HepG2 (cell line): ENCODE measurements at regions not wholly inside any gene's neighbourhood (a gene's known extent, or its start where the extent isn't known, plus 50 kb on each side); places are given as distances from the start of the nearest gene placed in this dataset.

Experiments used
- ATAC-seq: fragments of 200-7000 bp; cut with Tn5 transposase; 3 replicates; pipeline ENCODE4 v1.9.1; 2020; ENCODE audit warnings: mild to moderate bottlenecking, moderate library complexity
- BruUV-seq: library from RNA; stranded (reverse); fragments of 400-500 nt; replicated peaks from 2 replicates; lab custom pipeline; 2021; lab: Mats Ljungman, UMichigan
- CTCF ChIA-PET: fragments of 300-600 bp; formaldehyde crosslinking; extraction: SDS; loops from one replicate; lab custom pipeline; 2021; ENCODE audit warnings: low total read pairs, inconsistent platforms, low intra/inter-chr PET ratio; lab: Yijun Ruan, JAX
- POLR2A ChIA-PET: fragments of 350-600 bp; sonication (Branson Sonifier 250); formaldehyde crosslinking; loops from one replicate; lab custom pipeline; 2020; ENCODE audit warnings: antibody characterized with exemption, inconsistent platforms; lab: Yijun Ruan, JAX
- DNase-seq: peaks from one replicate; pipeline ENCODE4 v3.0.0-alpha.2; 2015; ENCODE audit warnings: low spot score
- FAIRE-seq: peaks from 3 replicates; lab custom pipeline; 2011; peaks lifted over from hg19 to GRCh38; lab: Jason Lieb, UNC
- H2AFZ ChIP-seq: one replicate; pipeline ENCODE4 v1.6.1; 2011; ENCODE audit warnings: low read length, inconsistent platforms
- H3K27ac ChIP-seq: fragments of 300-600 bp; 3 replicates; pipeline ENCODE4 v1.8.0; 2011; ENCODE audit warnings: mixed run types, mild to moderate bottlenecking, mixed read lengths, low read length, inconsistent platforms; ENCODE audit not compliant: insufficient read depth; ENCODE audit errors: extremely low read length
- H3K27me3 ChIP-seq, 2 experiments: fragments of 200-600 bp in 1 of 2; 2 replicates in 1 of 2; 3 replicates in 1 of 2; pipeline versions ENCODE4 v1.6.0 to v1.8.0; 2011; ENCODE audit warnings: low read length in 2 of 2, mild to moderate bottlenecking in 2 of 2, moderate library complexity in 2 of 2, inconsistent platforms in 1 of 2; ENCODE audit not compliant: insufficient read depth in 2 of 2, control insufficient read depth in 1 of 2
- H3K36me3 ChIP-seq, 2 experiments: fragments of 200-600 bp in 1 of 2; replicated peaks in 1 of 2; 2 replicates in 1 of 2; 3 replicates in 1 of 2; pipeline versions ENCODE4 v1.5.1 to v1.8.0; 2011; ENCODE audit warnings: low read length in 2 of 2, inconsistent platforms in 1 of 2; ENCODE audit not compliant: insufficient read depth in 2 of 2, control insufficient read depth in 1 of 2
- H3K4me1 ChIP-seq: 2 replicates; pipeline ENCODE4 v1.5.1; 2012; ENCODE audit warnings: low read length, inconsistent platforms; ENCODE audit not compliant: insufficient read depth
- H3K4me2 ChIP-seq: 2 replicates; pipeline ENCODE4 v1.6.0; 2011; ENCODE audit warnings: low read depth, low read length, inconsistent platforms
- H3K4me3 ChIP-seq, 3 experiments: fragments of 200-600 bp in 1 of 3; sonication (generic), shearing (Covaris generic) in 1 of 3; replicated peaks in 1 of 3; 2 replicates each; pipeline ENCODE4 v1.5.1; 2011 to 2016; ENCODE audit warnings: low read length in 3 of 3, inconsistent platforms in 2 of 3, low read depth in 2 of 3, mild to moderate bottlenecking in 2 of 3, control low read depth in 1 of 3, mixed read lengths in 1 of 3; ENCODE audit not compliant: insufficient read depth in 1 of 3
- H3K79me2 ChIP-seq: one replicate; pipeline ENCODE4 v1.6.1; 2011; ENCODE audit warnings: low read length, inconsistent platforms; ENCODE audit not compliant: insufficient read depth
- H3K9ac ChIP-seq: 2 replicates; pipeline ENCODE4 v1.6.0; 2011; ENCODE audit warnings: mild to moderate bottlenecking, low read depth, low read length, inconsistent platforms; ENCODE audit not compliant: insufficient read depth
- H3K9me3 ChIP-seq: 2 replicates; pipeline ENCODE4 v1.5.1; 2012; ENCODE audit warnings: mild to moderate bottlenecking, low read length
- H4K20me1 ChIP-seq: 2 replicates; pipeline ENCODE4 v1.6.0; 2011; ENCODE audit warnings: inconsistent platforms, mild to moderate bottlenecking, low read length, moderate library complexity; ENCODE audit not compliant: insufficient read depth
- ARNT ChIP-seq: fragments of 450-650 bp; IDR thresholded peaks from 2 replicates; pipeline ENCODE4 v1.6.1; 2017
- JUN ChIP-seq: sonication (generic); formaldehyde crosslinking; IDR thresholded peaks from 2 replicates; pipeline ENCODE4 v1.4.0; 2020; ENCODE audit warnings: mild to moderate bottlenecking, missing genetic modification reagents
- MED8 ChIP-seq: sonication (generic); formaldehyde crosslinking; IDR thresholded peaks from 2 replicates; pipeline ENCODE4 v1.8.1; 2023; ENCODE audit warnings: mild to moderate bottlenecking, missing genetic modification reagents; ENCODE audit not compliant: insufficient replicate concordance
- RARA ChIP-seq: IDR thresholded peaks from 2 replicates; pipeline ENCODE4 v1.6.1; 2016; ENCODE audit warnings: missing genetic modification reagents, missing compliant biosample characterization
- ZNF335 ChIP-seq: sonication (generic); formaldehyde crosslinking; IDR thresholded peaks from 2 replicates; pipeline ENCODE4 v1.4.0; 2020; ENCODE audit warnings: missing genetic modification reagents
- ZNF367 ChIP-seq: sonication (generic); formaldehyde crosslinking; IDR thresholded peaks from 2 replicates; pipeline ENCODE4 v1.4.0; 2020; ENCODE audit warnings: missing genetic modification reagents, borderline replicate concordance
- WGBS: methylation state at CpG from one replicate; pipeline ENCODE4 v1.1.6; 2017; ENCODE audit warnings: low lambda C conversion rate; 5-methylcytosine and 5-hydroxymethylcytosine counted together
- in situ Hi-C: cut with HindIII; loops from 2 replicates; pipeline ENCODE4 v1.10.0; 2017; ENCODE audit warnings: low pct_unique_long_range_greater_than_20kb; ENCODE audit not compliant: extremely low pct_ligation_motif_present
- intact Hi-C: fragments of 100-400 bp; cut with micrococcal nuclease; formaldehyde crosslinking; loops from one replicate; pipeline ENCODE4 v1.10.0; 2022; ENCODE audit not compliant: unreplicated experiment
- TF ChIP-seq, protein P1 (sequence below): sonication (generic); formaldehyde crosslinking; IDR thresholded peaks from 2 replicates; pipeline ENCODE4 v1.4.0; 2020; ENCODE audit warnings: missing genetic modification reagents, borderline replicate concordance
- TF ChIP-seq, protein P2 (sequence below): IDR thresholded peaks from 2 replicates; pipeline ENCODE4 v1.6.1; 2018; ENCODE audit warnings: missing genetic modification reagents
- TF ChIP-seq, protein P3 (sequence below): sonication (generic); formaldehyde crosslinking; IDR thresholded peaks from 2 replicates; pipeline ENCODE4 v1.4.0; 2020; ENCODE audit warnings: missing genetic modification reagents
- TF ChIP-seq, protein P4 (sequence below): fragments of 450-650 bp; IDR thresholded peaks from 2 replicates; pipeline ENCODE4 v1.6.1; 2017
- TF ChIP-seq, protein P5 (sequence below): fragments of 450-650 bp; IDR thresholded peaks from 2 replicates; pipeline ENCODE4 v1.6.1; 2016

DNA sequence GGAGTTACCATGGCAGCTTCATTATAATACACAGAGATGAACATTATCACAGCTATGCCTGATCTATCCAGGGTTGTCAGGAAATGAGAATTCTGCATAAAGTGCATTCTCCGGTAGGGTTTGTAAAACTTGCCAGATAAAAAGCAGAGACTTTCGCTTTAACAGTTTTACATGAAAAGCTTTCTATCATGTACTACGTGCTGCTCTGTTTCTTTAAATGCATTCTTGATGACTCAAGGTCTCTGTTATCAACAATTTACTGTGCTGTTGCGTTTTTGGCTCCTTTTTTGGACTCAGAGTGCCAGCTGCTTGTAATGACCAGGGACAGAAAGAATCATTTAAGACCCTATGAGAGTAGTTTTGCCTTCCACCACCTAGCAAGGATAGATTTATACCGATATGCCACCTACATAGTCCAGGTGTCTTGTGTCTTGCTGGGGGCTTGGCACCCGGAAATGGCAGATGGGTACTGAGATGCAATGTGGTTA is 371.2 kb downstream of the BTG1 start (continued):
- TF ChIP-seq, protein P1, sequence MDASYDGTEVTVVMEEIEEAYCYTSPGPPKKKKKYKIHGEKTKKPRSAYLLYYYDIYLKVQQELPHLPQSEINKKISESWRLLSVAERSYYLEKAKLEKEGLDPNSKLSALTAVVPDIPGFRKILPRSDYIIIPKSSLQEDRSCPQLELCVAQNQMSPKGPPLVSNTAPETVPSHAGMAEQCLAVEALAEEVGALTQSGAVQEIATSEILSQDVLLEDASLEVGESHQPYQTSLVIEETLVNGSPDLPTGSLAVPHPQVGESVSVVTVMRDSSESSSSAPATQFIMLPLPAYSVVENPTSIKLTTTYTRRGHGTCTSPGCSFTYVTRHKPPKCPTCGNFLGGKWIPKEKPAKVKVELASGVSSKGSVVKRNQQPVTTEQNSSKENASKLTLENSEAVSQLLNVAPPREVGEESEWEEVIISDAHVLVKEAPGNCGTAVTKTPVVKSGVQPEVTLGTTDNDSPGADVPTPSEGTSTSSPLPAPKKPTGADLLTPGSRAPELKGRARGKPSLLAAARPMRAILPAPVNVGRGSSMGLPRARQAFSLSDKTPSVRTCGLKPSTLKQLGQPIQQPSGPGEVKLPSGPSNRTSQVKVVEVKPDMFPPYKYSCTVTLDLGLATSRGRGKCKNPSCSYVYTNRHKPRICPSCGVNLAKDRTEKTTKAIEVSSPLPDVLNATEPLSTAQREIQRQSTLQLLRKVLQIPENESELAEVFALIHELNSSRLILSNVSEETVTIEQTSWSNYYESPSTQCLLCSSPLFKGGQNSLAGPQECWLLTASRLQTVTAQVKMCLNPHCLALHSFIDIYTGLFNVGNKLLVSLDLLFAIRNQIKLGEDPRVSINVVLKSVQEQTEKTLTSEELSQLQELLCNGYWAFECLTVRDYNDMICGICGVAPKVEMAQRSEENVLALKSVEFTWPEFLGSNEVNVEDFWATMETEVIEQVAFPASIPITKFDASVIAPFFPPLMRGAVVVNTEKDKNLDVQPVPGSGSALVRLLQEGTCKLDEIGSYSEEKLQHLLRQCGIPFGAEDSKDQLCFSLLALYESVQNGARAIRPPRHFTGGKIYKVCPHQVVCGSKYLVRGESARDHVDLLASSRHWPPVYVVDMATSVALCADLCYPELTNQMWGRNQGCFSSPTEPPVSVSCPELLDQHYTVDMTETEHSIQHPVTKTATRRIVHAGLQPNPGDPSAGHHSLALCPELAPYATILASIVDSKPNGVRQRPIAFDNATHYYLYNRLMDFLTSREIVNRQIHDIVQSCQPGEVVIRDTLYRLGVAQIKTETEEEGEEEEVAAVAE (CRISPR knock-in tag): no peak

DNA sequence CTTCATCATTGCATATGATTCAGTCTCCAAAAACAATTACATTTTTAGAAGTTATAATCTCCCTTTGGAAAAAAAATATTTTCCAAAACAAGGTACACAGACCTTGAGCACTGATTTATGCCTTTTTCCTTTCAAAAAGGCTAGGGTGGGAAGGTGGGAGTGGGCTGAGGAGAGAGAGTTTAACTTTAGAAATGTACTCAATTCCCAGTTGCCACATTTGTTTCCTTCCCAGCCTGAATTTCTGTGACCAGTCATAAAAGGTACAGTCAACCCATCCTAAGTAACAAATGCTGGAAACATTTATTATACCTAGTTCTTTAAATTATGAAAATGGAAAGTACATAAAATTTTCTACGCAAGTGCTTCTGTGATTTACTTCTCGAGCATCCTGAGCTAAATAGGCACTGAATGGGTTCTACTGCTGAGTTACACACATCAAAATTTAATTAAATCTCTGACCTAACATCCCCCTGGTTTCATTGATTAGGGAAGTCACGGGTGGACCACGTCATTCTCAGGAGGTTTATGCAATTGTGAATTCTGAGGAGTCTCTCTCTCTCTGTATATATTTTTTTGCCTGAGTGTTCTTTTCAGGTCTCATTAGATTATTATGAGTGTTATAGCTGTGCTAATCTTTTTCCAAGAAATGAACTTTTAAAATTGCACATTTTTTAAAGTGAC is 371.8 kb downstream of the BTG1 start:
- DNase-seq: no peak
- Histone ChIP-seq H4K20me1 (no peaks in the 10 kb centered on the region), H3K4me1 (no peaks in the 10 kb centered on the region), H3K9ac (no peak overlapping the region), H3K4me2 (no peak overlapping the region), H2AFZ (no peak overlapping the region), H3K27ac (no peak overlapping the region), H3K9me3 (no peaks in the 10 kb centered on the region), H3K36me3 (no peaks in the 10 kb centered on the region), H3K27me3 (no peaks in the 10 kb centered on the region), H3K79me2 (no peaks in the 10 kb centered on the region), H3K4me3 (no peak overlapping the region)
- TF ChIP-seq RARA (CRISPR knock-in tag): no peak
- no peak for TF ChIP-seq ARNT
- TF ChIP-seq, protein P2, sequence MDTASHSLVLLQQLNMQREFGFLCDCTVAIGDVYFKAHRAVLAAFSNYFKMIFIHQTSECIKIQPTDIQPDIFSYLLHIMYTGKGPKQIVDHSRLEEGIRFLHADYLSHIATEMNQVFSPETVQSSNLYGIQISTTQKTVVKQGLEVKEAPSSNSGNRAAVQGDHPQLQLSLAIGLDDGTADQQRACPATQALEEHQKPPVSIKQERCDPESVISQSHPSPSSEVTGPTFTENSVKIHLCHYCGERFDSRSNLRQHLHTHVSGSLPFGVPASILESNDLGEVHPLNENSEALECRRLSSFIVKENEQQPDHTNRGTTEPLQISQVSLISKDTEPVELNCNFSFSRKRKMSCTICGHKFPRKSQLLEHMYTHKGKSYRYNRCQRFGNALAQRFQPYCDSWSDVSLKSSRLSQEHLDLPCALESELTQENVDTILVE (CRISPR knock-in tag): no peak
- TF ChIP-seq, protein P3, sequence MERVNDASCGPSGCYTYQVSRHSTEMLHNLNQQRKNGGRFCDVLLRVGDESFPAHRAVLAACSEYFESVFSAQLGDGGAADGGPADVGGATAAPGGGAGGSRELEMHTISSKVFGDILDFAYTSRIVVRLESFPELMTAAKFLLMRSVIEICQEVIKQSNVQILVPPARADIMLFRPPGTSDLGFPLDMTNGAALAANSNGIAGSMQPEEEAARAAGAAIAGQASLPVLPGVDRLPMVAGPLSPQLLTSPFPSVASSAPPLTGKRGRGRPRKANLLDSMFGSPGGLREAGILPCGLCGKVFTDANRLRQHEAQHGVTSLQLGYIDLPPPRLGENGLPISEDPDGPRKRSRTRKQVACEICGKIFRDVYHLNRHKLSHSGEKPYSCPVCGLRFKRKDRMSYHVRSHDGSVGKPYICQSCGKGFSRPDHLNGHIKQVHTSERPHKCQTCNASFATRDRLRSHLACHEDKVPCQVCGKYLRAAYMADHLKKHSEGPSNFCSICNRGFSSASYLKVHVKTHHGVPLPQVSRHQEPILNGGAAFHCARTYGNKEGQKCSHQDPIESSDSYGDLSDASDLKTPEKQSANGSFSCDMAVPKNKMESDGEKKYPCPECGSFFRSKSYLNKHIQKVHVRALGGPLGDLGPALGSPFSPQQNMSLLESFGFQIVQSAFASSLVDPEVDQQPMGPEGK: no peak
- no peak for TF ChIP-seq JUN (CRISPR knock-in tag)
- no peak for TF ChIP-seq ZNF367 (CRISPR knock-in tag)
- TF ChIP-seq, protein P4, sequence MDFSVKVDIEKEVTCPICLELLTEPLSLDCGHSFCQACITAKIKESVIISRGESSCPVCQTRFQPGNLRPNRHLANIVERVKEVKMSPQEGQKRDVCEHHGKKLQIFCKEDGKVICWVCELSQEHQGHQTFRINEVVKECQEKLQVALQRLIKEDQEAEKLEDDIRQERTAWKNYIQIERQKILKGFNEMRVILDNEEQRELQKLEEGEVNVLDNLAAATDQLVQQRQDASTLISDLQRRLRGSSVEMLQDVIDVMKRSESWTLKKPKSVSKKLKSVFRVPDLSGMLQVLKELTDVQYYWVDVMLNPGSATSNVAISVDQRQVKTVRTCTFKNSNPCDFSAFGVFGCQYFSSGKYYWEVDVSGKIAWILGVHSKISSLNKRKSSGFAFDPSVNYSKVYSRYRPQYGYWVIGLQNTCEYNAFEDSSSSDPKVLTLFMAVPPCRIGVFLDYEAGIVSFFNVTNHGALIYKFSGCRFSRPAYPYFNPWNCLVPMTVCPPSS: no peak
- TF ChIP-seq MED8: no peak
- TF ChIP-seq, protein P5, sequence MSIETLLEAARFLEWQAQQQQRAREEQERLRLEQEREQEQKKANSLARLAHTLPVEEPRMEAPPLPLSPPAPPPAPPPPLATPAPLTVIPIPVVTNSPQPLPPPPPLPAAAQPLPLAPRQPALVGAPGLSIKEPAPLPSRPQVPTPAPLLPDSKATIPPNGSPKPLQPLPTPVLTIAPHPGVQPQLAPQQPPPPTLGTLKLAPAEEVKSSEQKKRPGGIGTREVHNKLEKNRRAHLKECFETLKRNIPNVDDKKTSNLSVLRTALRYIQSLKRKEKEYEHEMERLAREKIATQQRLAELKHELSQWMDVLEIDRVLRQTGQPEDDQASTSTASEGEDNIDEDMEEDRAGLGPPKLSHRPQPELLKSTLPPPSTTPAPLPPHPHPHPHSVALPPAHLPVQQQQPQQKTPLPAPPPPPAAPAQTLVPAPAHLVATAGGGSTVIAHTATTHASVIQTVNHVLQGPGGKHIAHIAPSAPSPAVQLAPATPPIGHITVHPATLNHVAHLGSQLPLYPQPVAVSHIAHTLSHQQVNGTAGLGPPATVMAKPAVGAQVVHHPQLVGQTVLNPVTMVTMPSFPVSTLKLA: no peak
- TF ChIP-seq ZNF335 (CRISPR knock-in tag): no peak
- no TSS peak for BruUV-seq
- in situ Hi-C loops (no loop called here), intact Hi-C loops (no loop called here)
- no peak for FAIRE-seq
- ChIA-PET CTCF (no interaction called here), POLR2A (no interaction called here)
- WGBS: 25% methylated on average over 4 of the region's 4 CpGs
- no peak for ATAC-seq
